ENCODE measurements at regions not wholly inside any gene's neighbourhood (a gene's known extent, or its start where the extent isn't known, plus 50 kb on each side); places are given as distances from the start of the nearest gene placed in this dataset.
"Not testable (repeated sequence)": the region's sequence is repeated elsewhere in the genome, so short reads cannot be mapped to it uniquely, and the experiment has no call there.

DNA sequence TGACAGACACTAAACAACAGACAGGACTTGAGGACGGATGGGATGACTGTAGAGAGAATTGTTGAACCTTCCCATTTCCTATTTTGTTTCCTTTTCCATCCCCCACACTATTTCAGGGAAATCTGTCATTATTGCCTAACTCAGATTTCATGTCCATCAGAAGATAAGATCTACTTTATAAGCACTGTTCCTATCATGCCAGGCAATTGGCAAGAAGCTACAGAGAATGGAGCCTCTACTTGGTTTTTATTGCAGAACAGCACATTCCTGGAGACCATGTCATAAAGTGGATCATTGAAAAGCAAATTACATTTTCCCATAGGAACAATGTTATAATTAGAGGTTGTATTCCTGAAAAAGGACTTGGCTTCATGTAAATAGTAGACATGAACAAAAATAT lies 173.7 kb upstream of the KIF2A start:
- no peak for DNase-seq

DNA sequence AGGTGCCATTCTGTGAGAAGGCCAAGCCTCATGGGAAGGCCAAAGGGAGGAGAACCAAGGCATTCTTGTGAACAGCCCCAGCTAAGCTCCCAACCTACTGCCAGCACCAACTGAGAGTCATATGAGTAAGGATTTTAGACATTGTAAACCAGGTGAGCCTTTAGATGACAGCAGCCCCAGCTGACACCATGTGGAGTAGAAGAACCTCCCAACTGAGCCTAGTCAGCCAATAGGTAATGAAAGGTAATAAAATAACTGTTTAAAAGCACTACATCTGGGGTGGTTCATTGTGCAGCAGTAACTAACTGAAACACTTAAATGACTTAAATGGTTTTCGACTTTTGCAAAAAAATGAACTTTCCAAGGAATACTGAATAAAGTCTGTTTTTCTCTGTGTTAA lies 172.6 kb upstream of the KIF2A start:
- DNase-seq: no peak

DNA sequence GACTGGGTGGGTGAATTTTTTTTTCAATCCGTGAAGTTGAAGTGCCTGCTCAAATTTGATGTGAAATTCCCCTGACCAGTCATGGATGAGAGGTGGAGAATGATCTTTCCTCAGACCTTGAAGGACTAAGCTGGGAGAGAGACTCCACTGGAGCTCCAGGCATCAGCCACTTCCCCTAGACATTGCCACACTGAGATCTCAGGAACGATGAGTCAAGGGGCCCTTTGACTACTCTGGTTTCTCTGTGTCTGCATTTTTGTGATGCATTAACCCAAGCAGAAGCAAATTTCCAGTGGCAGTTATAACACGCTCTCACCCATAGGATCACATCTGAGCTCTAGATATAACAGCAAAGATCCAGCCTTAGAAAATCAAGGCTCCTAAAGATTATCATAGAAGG lies 171.2 kb upstream of the KIF2A start:
- no peak for DNase-seq

DNA sequence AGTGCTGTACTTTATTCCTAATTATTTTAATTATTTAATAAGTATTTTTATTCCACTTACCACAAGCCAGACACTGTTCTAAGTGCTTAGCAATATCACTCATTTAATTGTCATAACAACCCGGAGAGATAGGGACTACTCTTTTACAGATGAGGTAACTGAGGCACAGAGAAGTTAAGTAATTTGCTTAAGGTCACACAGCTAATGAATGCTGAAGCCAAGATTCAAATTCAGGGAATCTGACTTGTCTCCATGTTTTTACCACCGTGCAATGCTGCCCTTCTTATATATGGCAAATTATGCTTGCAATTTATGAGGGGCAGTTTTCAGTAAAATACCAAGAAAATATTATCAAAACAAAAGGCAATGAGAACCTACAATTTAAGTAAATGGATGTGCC lies 168.4 kb upstream of the KIF2A start:
- DNase-seq: no peak

DNA sequence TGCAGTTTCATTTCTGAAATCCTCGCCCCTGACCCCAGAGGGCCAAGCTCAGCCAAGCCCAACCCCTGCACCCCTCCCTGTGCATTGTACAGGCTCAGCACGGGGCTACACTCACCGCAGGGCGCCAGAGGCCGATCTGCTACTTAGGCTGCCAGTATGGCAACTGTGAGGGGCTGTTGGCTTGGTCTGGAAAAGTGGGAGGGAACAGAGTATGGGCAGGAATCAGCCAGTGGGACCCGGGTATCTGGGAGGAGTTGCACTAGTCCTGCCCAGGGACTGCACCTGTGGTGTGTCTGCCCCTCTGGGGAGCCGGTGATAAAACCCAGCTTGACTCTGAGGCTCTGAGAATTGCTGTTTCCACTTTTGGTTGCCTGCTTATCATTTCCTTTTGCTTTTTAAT lies 167.4 kb upstream of the KIF2A start:
- DNase-seq: no peak

DNA sequence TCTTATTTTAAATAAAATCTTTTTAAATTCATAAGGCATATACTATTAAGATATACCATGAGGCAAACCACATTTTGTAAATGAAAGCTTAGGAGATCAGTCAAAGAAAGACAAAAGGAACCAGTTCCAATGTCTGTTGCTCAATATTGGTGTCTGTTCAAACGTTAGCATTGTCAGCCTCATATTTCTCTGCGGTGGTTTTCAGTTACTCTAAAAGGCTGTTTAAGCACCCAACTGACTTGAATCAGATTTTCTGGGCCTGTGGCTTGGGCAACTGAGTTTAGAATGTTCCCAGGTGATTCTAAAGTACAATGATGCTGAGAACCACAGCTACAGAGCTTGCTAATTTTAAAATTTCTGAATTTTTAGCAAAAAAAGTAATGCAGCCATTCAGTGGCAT lies 166.3 kb upstream of the KIF2A start:
- no peak for DNase-seq

DNA sequence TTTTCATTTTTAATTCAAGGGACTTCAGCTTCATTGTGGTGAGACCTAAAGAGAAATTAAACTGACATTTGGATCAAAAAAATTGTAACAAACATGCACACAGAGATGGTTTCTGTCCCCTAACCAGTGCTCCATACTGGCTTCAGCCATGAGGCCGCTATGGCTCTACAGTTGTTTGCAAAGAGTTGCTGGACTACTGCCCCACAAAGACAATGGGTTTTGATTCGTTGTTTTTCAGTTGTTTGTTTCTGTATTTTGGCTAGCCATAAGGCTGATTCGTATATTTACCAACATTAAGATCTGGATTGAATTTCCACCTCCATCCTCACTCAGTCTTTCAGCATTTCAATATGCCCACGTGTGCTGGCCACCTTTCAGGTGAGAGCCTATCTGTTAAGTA lies 163.7 kb upstream of the KIF2A start:
- DNase-seq: no peak

DNA sequence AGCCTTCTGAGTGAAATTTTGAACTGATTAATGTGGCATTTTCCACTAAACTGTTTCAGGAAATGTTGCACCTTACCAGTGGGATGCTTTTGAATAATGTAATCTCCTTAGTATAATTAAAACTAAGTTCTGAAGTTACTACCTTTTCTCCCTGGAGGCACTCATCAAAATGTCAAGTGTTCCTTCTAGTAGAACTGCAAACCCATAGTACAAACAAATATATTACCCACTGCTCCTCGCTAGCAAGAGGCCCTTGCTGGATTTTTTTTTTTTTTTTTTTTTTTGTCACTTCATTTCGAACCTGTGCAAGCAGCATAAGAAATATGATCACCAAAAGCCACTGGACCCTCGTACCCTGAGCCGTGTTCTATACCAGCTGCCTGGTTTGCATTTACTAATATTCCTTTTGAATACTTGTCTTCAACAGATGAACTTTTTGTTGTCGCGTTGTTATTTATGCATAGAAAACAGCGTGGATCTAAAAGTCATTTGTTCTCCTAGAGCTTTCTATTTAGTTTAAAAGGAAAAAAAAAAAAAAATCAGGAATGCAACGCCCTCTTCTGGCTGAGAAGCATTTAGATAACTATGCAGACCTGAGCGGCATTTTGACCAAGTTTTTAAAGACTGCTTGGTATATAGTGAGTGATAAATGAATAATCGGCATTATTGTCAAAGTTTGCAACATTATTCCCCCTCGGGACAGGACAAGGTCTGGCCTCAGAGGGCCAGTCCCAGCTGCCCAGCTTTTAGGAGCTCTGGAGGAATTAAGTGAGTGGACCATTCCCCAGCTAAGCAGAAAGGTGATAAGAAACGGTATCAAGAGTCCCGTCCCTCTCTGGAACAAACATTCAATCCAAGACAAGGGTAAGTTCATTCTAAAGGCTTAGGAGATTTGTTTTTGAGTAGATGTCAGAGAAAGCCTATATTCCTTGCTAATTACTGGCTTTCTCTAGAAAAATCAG lies 162.5 kb upstream of the KIF2A start:
- no peak for DNase-seq

DNA sequence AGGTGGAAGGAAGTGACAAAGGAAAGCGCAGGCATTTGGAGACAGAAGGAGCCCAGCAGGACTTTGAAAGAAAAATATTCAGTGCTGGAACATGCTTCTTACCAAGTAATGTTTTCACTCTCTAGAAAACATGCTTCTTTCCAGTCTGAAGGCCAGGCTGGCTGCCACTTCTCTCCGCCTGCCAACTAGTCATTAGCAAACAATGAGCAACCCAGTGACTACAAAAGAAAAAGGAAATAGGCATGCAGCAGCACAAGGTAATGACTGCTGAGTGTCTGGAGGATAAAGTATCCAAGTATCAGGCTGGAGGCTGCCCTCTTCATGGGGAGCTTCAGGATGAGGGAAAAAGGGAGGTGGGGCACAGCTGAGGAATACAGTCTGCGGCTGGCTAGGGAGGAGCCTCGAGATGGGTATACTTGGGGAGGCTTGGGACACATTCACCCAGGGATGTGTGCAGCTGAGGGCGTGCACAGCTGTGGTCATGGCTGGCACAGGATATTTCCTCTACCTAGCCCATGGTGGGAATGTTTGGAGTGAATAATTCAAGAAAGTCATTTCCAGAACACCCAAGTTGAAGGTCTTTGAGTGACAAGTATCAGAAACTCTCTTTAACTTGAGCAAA lies 161.5 kb upstream of the KIF2A start:
- no peak for DNase-seq

DNA sequence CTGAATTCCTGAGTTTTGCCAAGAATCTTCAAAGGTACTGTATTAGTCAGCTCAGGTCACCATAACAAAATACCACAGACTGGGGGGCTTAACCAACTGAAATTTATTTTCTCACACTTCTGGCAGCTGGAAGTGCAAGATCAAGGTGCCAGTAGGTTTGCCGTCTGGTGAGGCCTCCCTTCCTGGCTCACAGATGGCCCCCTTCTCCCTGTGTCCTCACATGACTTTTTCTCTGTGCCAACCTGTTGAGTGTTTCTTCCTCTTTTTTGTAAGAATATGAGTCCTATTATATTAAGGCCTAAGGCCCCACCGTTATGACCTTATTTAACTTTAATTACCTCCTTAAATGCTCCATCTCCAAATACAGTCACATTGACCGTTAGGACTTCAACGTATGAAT lies 156.1 kb upstream of the KIF2A start:
- DNase-seq: no peak

DNA sequence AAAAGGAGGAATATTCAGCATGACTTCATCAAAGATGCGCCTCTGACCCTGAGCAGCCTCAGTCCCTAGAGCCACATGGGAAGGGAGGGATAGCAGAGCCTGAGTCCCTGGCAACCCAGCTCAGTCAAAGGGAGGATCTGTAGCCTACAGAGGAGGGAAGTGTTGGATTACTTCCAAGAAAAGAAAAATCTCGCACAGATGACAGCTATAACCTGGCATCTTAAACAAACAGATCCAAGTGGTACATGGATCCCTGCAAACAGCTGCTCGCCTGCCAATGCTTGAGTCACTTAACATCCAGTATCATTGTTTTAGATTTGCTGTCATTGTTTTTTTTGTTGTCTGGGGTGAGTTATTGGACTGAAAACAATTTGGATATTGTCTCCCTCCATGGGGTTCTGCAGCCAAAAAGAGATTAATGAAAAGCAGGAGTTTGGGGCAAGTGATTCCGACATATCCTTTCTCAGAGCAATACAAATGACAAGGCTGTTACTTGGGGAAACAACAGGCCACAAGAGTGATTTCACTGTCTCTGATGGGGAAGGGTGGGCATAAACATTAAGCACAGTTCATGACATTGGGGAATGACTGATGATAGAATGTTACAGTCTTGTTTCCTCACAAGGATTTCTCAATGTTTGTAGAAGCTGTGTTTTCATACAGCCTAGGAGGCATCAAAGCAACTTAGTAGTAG lies 153.5 kb upstream of the KIF2A start:
- DNase-seq: no peak

DNA sequence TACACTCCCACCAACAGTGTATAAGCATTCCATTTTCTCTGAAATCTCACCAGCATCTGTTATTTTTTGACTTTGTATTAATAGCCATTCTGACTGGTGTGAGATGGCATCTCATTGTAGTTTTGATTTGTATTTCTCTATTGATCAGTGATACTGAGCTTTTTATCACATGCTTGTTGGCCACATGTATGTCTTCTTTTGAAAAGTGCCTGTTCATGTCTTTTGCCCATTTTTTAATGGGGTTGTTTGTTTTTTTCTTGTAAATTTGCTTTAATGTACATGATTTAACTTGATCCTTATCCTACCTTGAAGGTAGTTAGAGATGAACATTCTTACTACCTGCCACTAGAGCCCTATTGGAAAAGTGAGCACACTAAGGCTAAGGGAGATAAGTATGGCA lies 151.2 kb upstream of the KIF2A start:
- DNase-seq: no peak

DNA sequence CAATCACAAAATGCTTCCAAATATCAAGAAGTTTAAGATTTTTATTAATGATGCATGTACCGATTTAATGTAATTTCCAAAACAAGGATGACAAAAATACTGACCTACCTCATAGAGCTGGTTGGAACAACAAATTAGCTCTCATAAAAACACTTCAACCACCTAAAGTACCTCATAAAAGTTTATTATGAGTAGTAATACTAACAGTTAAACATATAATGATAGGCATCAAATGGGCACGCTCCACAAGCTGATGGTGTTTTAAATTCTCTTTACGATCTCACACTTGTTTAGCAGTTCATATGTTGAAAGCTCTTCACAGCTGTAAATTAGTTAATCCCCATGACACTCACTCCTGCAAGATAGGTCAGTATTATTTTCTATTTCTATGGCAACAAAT lies 150.0 kb upstream of the KIF2A start:
- no peak for DNase-seq

DNA sequence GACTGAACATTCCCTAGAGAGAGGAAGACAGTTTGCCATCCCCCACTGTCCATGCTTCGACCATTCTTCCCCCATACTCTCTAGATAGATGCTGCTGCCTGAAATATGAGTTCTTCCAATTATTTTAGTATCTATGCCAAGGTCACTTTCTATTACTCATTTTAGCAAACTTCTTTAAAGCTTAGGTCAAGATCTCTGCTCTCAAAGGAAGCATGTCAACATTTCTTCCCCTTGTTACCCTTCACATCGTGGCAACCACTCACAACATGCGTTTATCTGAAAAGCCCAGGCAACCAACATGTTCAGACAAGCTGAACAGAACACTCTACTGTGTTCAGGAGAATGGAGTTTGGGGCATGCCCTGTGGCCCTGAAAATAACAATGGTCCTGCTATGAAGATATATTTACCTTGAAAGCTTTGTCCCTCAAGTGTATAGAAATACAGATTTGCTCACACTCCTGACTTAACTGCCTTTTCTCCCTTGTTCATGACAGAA lies 138.4 kb upstream of the KIF2A start:
- no peak for DNase-seq

DNA sequence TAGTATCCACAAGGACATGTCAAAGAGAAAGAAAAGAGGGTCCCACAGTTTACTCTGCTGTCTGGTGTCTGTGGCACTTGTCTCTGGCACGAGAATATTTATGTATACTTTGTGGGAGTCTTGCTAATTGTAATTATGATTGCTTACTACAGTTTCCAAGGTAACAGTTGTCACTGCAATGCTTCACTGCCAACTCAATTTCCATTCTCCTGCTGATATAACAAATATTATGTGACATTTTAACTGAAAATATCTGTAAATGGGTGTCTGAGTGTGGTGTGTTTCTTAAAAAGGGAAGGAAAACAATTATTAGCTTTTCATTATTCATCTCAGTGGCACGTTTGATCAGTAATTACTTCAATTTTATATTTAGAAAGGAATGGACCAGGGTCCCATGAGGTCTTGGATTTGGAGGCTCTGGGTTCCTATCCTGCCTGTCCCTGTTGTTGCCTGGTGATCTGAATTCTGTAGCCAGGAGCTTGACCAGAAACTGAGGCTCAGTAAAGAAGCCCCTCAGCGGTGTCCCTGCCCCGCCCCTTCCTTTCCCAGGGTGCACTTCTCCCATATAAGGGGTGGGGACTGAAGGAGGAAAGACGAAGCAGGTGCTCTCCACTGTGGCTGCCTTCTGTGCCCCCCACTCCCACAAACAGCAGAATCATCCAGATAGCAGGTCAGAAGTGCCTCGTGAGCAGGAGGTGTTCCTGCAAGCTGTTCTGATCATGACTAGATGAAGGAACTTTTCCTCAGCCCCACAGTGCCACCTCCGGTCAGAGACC lies 137.3 kb upstream of the KIF2A start:
- no peak for DNase-seq

DNA sequence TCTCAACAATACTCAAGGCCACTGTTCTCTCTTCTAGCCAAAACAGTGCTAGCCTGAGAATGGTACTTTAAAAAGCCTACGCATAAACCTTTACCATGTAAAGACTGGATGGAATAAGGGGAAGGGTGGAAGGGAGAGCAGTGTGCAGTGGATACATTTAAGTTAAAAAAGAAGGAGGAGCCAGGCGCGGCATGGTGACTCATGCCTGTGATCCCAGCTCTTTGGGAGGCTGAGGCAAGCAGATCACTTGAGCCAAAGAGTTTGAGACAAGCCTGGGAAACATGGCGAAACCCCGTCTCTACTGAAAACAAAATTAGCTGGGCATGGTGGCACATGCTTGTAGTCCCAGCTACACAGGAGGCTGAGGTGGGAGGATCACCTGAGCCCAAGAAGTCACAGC lies 127.7 kb upstream of the KIF2A start:
- DNase-seq: no peak

DNA sequence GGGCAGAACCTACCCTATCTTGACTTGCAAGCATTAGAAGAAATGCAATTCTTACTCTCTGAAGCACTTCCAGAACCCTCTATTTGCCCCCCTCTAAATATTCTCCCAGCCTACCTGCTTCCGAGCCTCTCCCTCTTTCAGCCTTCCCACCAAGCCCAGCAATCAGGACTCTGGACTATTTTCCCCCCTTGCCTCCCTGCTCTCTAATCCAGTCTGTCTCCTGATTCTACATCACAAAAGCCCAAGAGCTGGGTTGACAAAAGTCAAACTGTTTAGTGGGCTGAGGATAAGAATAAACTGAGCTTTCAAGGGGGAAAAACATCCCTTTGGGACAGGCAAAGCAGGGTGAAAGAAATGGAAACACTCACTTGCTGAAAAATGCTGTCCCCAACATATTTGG lies 123.2 kb upstream of the KIF2A start:
- DNase-seq: no peak

DNA sequence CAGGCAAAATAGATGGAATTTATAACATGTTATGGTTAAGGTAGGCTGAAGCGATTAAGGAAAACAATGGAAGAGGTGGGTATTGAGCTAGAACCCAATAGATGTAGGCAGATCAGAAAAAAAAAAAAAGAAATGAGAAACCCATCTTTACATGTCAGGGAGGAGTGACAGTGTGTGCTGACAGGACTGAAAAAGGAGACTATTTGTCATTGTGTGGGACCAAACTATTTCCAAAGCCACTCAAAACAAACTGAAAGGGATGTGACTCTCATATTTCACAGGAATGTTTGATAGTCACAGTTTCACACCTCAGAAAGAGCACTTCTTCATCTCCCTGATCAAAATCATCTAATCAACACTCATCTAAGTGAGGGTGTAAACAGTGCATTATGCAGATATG lies 122.3 kb upstream of the KIF2A start:
- no peak for DNase-seq

DNA sequence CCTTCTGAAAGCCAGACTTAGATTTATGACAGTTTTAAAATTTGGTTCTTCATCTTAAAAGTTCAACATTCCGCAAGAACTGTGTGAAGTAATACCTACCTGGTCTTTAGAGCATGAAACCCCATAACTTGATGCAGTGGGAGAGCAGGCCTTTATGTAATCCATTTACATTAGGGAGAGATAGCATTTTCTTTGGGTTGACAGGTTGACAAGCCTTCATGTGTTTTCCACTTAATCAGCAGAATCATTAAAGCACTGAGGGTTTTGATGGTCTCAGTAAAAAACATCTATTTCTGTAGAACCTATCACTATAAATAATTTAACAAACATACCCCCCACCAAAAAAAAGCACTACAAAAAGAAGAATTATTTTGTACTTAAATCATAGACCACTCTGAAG lies 121.6 kb upstream of the KIF2A start:
- no peak for DNase-seq

DNA sequence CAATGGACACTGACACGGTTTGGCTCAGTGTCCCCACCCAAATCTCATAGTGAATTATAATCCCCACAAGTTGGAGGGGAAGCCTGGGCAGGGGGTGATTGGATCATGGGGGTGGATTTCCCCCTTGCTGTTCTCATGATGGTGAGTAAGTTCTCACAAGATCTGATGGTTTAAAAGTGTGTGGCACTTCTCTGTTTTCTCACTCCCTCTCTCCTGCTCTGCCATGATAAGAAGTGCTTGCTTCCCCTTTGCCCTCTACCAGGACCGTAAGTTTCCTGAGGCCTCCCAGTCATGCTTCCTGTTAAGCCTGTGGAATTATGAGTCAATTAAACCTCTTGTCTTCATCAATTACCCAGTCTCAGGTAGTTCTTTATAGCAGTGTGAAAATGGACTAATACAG lies 115.8 kb upstream of the KIF2A start:
- DNase-seq: no peak

DNA sequence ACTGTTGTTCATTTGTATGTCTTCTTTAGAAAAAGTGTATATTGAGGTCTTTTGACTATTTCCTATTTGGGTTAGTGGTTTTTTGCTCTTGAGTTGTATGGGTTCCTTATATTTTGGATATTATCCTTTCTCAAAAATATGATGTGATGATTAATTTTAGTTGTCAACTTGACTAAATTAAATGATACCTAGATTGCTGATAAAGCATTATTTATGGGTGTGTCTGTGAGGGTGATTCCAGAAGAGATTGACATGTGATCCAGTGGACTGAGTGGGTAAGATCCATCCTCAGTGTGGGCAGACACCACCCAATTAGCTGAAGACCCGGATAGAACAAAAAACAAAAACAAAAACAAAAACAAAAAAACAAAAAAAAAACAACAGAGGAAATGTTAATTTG lies 115.1 kb upstream of the KIF2A start:
- no peak for DNase-seq

DNA sequence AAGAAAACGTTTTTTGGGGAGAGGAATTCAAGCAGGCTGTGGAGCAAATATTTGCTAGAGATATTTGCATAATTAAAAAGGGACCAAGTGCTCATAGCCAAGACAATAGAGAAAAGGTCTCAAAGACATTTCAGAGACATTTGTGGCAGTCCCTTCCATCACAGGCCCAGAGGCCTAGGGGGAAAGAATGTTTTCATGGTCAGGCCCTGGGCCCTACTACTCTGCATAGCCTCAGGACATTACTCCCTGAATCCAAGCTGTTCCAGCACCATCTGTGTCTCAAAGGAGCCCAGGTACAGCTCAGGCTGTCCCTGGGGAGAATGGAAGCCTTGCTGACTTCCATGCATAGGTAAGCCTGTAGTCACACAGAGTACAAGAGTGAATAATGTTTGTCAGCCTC lies 113.0 kb upstream of the KIF2A start:
- DNase-seq: no peak

DNA sequence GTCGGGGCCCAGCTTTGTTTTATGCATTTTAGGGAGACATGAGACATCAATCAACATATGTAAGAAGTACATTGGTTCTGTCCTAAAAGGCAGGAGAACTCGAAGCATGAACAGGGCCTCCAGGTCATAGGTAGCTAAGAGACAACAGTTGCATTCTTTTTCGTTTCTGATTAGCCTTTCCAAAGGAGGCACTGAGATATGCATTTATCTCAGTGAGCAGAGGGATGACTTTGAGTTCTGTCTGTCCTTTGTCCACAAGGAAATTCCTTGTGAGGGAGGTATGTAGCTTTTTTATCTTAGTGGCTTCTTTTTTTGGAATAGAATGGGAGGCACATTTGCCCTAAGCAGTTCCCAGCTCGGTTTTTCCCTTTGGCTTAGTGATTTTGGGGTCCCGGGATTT lies 109.5 kb upstream of the KIF2A start:
- DNase-seq: not testable (repeated sequence)
